Heart left ventricle (tissue), 16 donors: ENCODE measurements at regions not wholly inside any gene's neighbourhood (a gene's known extent, or its start where the extent isn't known, plus 50 kb on each side); places are given as distances from the start of the nearest gene placed in this dataset.

Source experiments
- ATAC-seq, 4 donors: fragments of 200-7000 bp; cut with Tn5 transposase; one replicate each; pipeline ENCODE4 v1.9.1; 2020 to 2022; ENCODE audit warnings: moderate library complexity in 4 of 4, mild to moderate bottlenecking in 3 of 4, moderate number of reproducible peaks in 1 of 4
- DNase-seq, 5 donors: peaks; one replicate each; pipeline ENCODE4 v3.0.0-alpha.2; 2020
- H3K27ac ChIP-seq, 12 donors: fragments of 200-600 bp; sonication (generic) in 4 of 12; one replicate each; pipeline versions ENCODE4 v1.5.0 to v1.8.0; 2016 to 2022; ENCODE audit warnings: mild to moderate bottlenecking in 2 of 12
- H3K27me3 ChIP-seq, 9 donors: fragments of 200-600 bp; sonication (generic) in 2 of 9; one replicate each; pipeline versions ENCODE4 v1.5.1 to v1.8.0; 2016 to 2022; ENCODE audit warnings: mild to moderate bottlenecking in 3 of 9
- H3K36me3 ChIP-seq, 9 donors: fragments of 200-600 bp; sonication (generic) in 2 of 9; one replicate each; pipeline versions ENCODE4 v1.5.0 to v1.8.0; 2018 to 2022; ENCODE audit warnings: mild to moderate bottlenecking in 2 of 9
- H3K4me1 ChIP-seq, 12 donors: fragments of 200-600 bp; sonication (generic) in 4 of 12; one replicate each; pipeline versions ENCODE4 v1.5.0 to v1.8.0; 2016 to 2022; ENCODE audit warnings: mild to moderate bottlenecking in 3 of 12
- H3K4me3 ChIP-seq, 12 donors: fragments of 200-600 bp; sonication (generic) in 4 of 12; one replicate each; pipeline versions ENCODE4 v1.5.0 to v1.8.0; 2017 to 2022; ENCODE audit warnings: mild to moderate bottlenecking in 9 of 12, moderate library complexity in 4 of 12
- H3K9me3 ChIP-seq, 12 donors: fragments of 200-600 bp; sonication (generic) in 4 of 12; one replicate each; pipeline versions ENCODE4 v1.5.0 to v1.8.0; 2016 to 2022; ENCODE audit warnings: mild to moderate bottlenecking in 1 of 12
- CTCF ChIP-seq, 12 donors: fragments of 200-600 bp; sonication (generic) in 4 of 12; IDR thresholded peaks; one replicate each; pipeline versions ENCODE4 v1.5.0 to v1.8.0; 2018 to 2022; ENCODE audit warnings: antibody characterized with exemption in 12 of 12, mild to moderate bottlenecking in 5 of 12
- POLR2A ChIP-seq, 2 donors: fragments of 450-650 bp; IDR thresholded peaks; one replicate each; pipeline ENCODE4 v1.6.1; 2017; ENCODE audit warnings: antibody characterized with exemption in 2 of 2, mild to moderate bottlenecking in 2 of 2, moderate library complexity in 2 of 2
- WGBS, 4 donors: extraction: QIAGEN DNeasy Blood & Tissue Kit in 2 of 4; methylation state at CpG; one replicate each; pipeline versions ENCODE4 v1.1.5 to v1.1.7; 2013 to 2018; 5-methylcytosine and 5-hydroxymethylcytosine counted together
- intact Hi-C, 10 donors: fragments of 100-400 bp; cut with DNase I; formaldehyde crosslinking; loops; one replicate each; pipeline versions ENCODE4 v1.11.1 to v1.14.2; 2022
- donor health status: ischemic (EF 13 %, LVEDD 7.1; RV severe dilation, severe dysfunction).
- donor health status: healthy with polysubstance abuse.
- donor health status: DM: no; HTN: yes; CAD: no.
- donor health status: DM: no; HTN: no; CAD: no.
- donor health status: ischemic (EF 25% LVEDD 6.9; RV normal size, moderate dysfunction).
- donor health status: ischemic (EF 25% LVEDD 5.7; RV mildly dilated, moderate dysfunction).
- donor health status: healthy.
- donor health status: DM: yes; HTN: yes; CAD: no.
- donor health status: ischemic (EF 35%, LVEDD 5.7; RV mildly dilated, moderate dysfunction).
- donor health status: nonischemic (EF 11% LVEDD 7.7; RV severe dilation, severe dysfunction).
- donor health status: DM: yes; HTN: yes; CAD: no.
- donor health status: PGD.
- donor health status: ischemic (EF 29% LVEDD 5.4; RV normal size, mild dysfunction).
- donor health status: nonischemic (EF 23%, LVEDD 6.1; RV moderate dilation, normal function).

GRCh38 chr2:42108852-42109251 lies 60.3 kb upstream of the EML4 start:
- WGBS, 4 donors, result 91 to 98% (median 98%) methylated on average over 4 of the region's 4 CpGs
- no peaks in the 10 kb centered on the region for H3K9me3 ChIP-seq
- no peak for TF ChIP-seq CTCF (IDR thresholded peaks at IDR 0.05)
- TF ChIP-seq POLR2A (IDR thresholded peaks at IDR 0.05), result no peak
- no peaks in the 10 kb centered on the region for H3K36me3 ChIP-seq
- H3K4me3 ChIP-seq, result no peak overlapping the region
- intact Hi-C loops, result no loop called here
- H3K4me1 ChIP-seq, result peaks cover 0 to 65% (median 2%) of the 10 kb centered on the region in 12 donors
- no peaks in the 10 kb centered on the region for H3K27me3 ChIP-seq
- DNase-seq, result no peak
- no peak overlapping the region for H3K27ac ChIP-seq
- ATAC-seq, result no peak

GRCh38 chr2:42109959-42110640 lies 59.1 kb upstream of the EML4 start:
- no peaks in the 10 kb centered on the region for H3K27me3 ChIP-seq
- peaks cover 0 to 61% (median 2%) of the 10 kb centered on the region in 12 donors for H3K4me1 ChIP-seq
- intact Hi-C loops, result no loop called here
- WGBS, 4 donors, result 90 to 97% (median 93%) methylated on average over 7 of the region's 7 CpGs
- no peak for TF ChIP-seq POLR2A (IDR thresholded peaks at IDR 0.05)
- no peak for TF ChIP-seq CTCF (IDR thresholded peaks at IDR 0.05)
- no peaks in the 10 kb centered on the region for H3K9me3 ChIP-seq
- no peak overlapping the region for H3K27ac ChIP-seq
- no peaks in the 10 kb centered on the region for H3K36me3 ChIP-seq
- DNase-seq, result no peak
- H3K4me3 ChIP-seq, result no peak overlapping the region
- ATAC-seq, result no peak

- ATAC-seq (peak in 1 of 4 donors; percentile 55), DNase-seq (no peak)
- H3K27ac ChIP-seq, result no peak overlapping the region
- no peaks in the 10 kb centered on the region for H3K36me3 ChIP-seq
- H3K4me1 ChIP-seq, result peaks cover 0 to 57% (median 2%) of the 10 kb centered on the region in 12 donors
- intact Hi-C loops, result no loop called here
- no peak for TF ChIP-seq POLR2A (IDR thresholded peaks at IDR 0.05)
- TF ChIP-seq CTCF (IDR thresholded peaks at IDR 0.05), result no peak
- no peaks in the 10 kb centered on the region for H3K27me3 ChIP-seq
- H3K9me3 ChIP-seq, result no peaks in the 10 kb centered on the region
- 65 to 74% (median 70%) methylated on average over 12 of the region's 12 CpGs for WGBS, 4 donors
- no peak overlapping the region for H3K4me3 ChIP-seq
These were observed 58.4 kb upstream of the EML4 start for GRCh38 chr2:42110641-42111322.

GRCh38 chr2:42112418-42112817 lies 56.7 kb upstream of the EML4 start:
- no peaks in the 10 kb centered on the region for H3K36me3 ChIP-seq
- no peak overlapping the region for H3K4me3 ChIP-seq
- no peak for DNase-seq
- WGBS, 4 donors, result 92 to 97% (median 96%) methylated on average over 3 of the region's 3 CpGs
- peaks cover 0 to 57% (median 2%) of the 10 kb centered on the region in 12 donors for H3K4me1 ChIP-seq
- H3K27me3 ChIP-seq, result no peaks in the 10 kb centered on the region
- H3K27ac ChIP-seq, result no peak overlapping the region
- TF ChIP-seq POLR2A (IDR thresholded peaks at IDR 0.05), result no peak
- TF ChIP-seq CTCF (IDR thresholded peaks at IDR 0.05), result no peak
- H3K9me3 ChIP-seq, result no peaks in the 10 kb centered on the region
- ATAC-seq, result no peak
- intact Hi-C loops, result no loop called here
